ENCODE measurements at regions not wholly inside any gene's neighbourhood (a gene's known extent, or its start where the extent isn't known, plus 50 kb on each side); places are given as distances from the start of the nearest gene placed in this dataset.

DNA sequence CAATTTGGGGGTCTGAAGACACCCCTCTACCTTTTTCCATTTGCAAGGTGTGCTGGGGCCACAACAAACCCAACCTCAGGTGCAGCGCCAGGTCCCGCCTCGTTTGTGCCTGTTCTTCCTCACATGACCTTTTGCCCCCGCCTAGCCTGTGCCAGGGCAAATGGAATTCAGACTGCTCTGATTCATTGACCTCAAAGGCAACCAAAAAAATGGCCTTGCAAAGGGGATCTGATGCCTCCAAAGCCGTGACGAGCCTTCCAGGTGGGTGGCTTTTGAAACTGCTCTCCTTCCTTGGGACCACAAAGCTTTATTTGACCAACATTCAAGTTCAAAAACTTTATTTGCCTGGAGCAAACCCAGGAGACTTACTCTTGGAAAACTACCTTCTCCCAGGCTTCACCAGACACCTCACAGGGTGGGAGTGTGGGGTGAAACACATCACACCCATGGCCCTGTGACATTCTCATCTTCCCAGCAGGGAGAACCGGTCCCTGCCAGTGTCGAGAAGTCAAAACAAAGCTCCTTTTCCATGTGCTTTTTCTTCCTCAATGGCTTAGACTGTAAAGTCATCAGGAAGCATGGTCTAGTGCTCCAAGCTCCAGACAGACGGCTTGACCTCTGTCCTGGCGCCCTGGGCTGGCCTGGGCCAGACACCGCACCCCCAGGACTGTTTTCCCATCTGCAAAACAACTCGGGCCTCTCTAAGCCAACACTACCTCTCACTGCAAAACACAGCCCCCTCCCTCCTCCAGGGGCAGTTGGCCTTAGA is 103.9 kb upstream of the HES1 start:
- BruUV-seq (replicated peaks) = no TSS peak
- Mint-ChIP-seq H3K27me3 (ENCODE audit: unreplicated experiment) (no peaks in the 10 kb centered on the region), H3K9me3 (ENCODE audit: low read depth, unreplicated experiment) (no peaks in the 10 kb centered on the region), H3K4me3 (ENCODE audit: low read depth, unreplicated experiment) (no peak overlapping the region), H3K36me3 (ENCODE audit: insufficient read depth, unreplicated experiment) (no peaks in the 10 kb centered on the region), H3K4me1 (ENCODE audit: low read depth, unreplicated experiment) (peaks cover 49% of the 10 kb centered on the region), H3K27ac (ENCODE audit: unreplicated experiment) (no peak overlapping the region)
- no peak for TF ChIP-seq CTCF (IDR thresholded peaks at IDR 0.05; ENCODE audit: unreplicated experiment)
- intact Hi-C loops (cut with micrococcal nuclease; ENCODE audit: unreplicated experiment) = no loop called here
- CTCF ChIA-PET = interaction anchor here (0.8 kb wide), 1 partner anchor 18 kb away, joined by 3 read pairs; no protein-coding TSS in a partner anchor
- peak; percentile 36 for DNase-seq

- no peak overlapping the region for H3K4me3 Mint-ChIP-seq (ENCODE audit: low read depth, unreplicated experiment)
- intact Hi-C loops (cut with micrococcal nuclease; ENCODE audit: unreplicated experiment) = no loop called here
- H3K4me1 Mint-ChIP-seq (ENCODE audit: low read depth, unreplicated experiment) = peaks cover 49% of the 10 kb centered on the region
- H3K9me3 Mint-ChIP-seq (ENCODE audit: low read depth, unreplicated experiment) = no peaks in the 10 kb centered on the region
- H3K27ac Mint-ChIP-seq (ENCODE audit: unreplicated experiment) = no peak overlapping the region
- H3K36me3 Mint-ChIP-seq (ENCODE audit: insufficient read depth, unreplicated experiment) = no peaks in the 10 kb centered on the region
- DNase-seq = no peak
- BruUV-seq (replicated peaks) = no TSS peak
- TF ChIP-seq CTCF (IDR thresholded peaks at IDR 0.05; ENCODE audit: unreplicated experiment) = no peak
- H3K27me3 Mint-ChIP-seq (ENCODE audit: unreplicated experiment) = no peaks in the 10 kb centered on the region
- CTCF ChIA-PET = no interaction called here
These were observed 103.0 kb upstream of the HES1 start for GRCh38 chr3:194032828-194033435.

DNA sequence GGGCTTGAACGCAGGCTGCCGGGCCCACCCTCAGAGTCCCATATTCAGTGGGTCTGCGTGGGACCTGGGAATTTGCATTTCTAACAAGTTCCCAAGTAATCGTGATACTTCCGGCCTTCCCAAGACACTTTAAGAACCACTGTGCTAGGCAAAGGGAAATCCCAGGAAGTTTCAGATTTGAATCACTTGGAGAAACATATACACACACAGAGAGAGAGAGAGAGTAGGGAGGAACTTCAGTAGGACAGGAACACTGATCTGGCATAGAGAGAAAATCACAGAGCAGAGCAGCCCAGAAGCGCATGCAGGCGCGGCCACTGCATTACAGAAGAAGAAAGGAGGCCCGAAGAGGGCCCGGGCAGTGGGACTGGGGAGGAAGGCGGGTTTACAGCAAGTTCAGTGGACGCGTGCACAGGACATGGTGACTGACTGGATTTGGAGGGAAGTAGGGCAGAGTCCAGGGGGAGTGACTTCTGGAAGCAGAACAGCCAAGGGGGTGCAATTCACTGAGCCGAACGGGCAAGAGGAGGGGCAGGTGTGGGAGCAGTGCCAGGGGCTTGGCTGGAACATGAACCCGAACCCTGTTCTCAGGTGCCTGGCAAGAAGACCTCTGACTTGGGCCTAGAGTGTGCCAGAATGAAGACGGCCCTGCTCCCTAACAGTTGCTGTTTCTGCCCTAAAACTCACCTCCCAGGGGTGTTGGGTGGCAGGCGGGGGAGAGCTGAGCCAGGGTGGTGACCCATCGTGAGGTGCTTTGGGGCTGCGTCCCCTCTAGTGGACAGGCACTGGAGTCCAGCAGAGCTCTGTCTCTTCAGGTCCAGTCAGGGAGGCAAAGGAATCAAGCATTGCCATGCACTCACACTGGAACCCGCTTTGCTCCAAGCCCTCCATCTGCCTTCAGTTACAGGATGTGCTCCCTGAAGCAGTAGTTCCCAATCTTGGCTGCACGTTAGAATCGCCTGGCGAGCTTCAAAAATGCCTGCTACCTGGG is 101.3 kb upstream of the HES1 start:
- Mint-ChIP-seq H3K27me3 (ENCODE audit: unreplicated experiment) (no peaks in the 10 kb centered on the region), H3K4me1 (ENCODE audit: low read depth, unreplicated experiment) (peaks cover 47% of the 10 kb centered on the region), H3K27ac (ENCODE audit: unreplicated experiment) (peak overlapping the region; percentile 24), H3K36me3 (ENCODE audit: insufficient read depth, unreplicated experiment) (no peaks in the 10 kb centered on the region), H3K4me3 (ENCODE audit: low read depth, unreplicated experiment) (no peak overlapping the region), H3K9me3 (ENCODE audit: low read depth, unreplicated experiment) (no peaks in the 10 kb centered on the region)
- CTCF ChIA-PET = interaction anchor here (0.7 to 1.3 kb wide), 3 partner anchors 15 to 25 kb away, joined by 3 to 4 read pairs (median 3); no protein-coding TSS in a partner anchor
- no TSS peak for BruUV-seq (replicated peaks)
- DNase-seq = no peak
- intact Hi-C loops (cut with micrococcal nuclease; ENCODE audit: unreplicated experiment) = no loop called here
- no peak for TF ChIP-seq CTCF (IDR thresholded peaks at IDR 0.05; ENCODE audit: unreplicated experiment)

DNA sequence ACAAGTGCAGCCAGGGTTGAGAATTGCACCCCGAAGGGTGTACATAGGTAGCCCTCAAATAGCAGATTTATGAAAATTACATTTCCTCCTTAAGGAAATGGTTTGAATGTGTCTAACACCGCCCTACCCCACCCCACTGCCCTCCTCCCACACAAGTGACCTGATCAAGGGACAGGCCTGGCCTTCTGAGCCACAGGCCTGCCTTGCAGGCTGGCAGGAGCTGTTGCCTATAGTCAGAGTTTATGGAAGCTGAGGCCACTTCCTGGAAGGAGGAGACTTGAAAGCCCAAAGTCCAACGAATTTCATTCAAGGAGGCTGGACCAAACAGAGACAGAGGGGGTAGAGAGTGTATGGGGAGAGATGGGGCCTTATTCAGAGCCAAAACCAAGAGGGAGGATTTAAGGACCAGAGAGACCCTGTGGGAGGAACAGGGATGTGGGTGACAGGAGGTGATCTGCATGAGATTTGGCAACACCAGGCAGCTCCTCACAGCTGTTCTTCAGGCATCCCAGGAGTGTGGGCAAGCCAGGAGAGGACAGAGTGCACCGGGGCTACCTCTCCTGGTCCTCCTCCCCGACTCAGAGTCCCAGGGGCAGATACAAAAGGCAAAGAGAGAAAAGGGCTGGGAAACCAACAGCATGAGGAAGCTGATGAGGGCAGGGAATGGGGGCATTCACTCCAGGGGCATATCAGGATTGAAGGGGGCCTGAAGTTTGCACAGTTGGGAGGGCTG is 100.4 kb upstream of the HES1 start:
- CTCF ChIA-PET = interaction anchor here (0.6 to 1.3 kb wide), 4 partner anchors 14 to 241 kb away, joined by 3 read pairs; no protein-coding TSS in a partner anchor
- H3K27ac Mint-ChIP-seq (ENCODE audit: unreplicated experiment) = peak overlapping the region; percentile 3

More for the DNA sequence above, 100.4 kb upstream of the HES1 start:
- BruUV-seq (replicated peaks) = no TSS peak
- intact Hi-C loops (cut with micrococcal nuclease; ENCODE audit: unreplicated experiment) = no loop called here
- Mint-ChIP-seq H3K4me3 (ENCODE audit: low read depth, unreplicated experiment) (no peak overlapping the region), H3K27me3 (ENCODE audit: unreplicated experiment) (no peaks in the 10 kb centered on the region), H3K36me3 (ENCODE audit: insufficient read depth, unreplicated experiment) (no peaks in the 10 kb centered on the region), H3K4me1 (ENCODE audit: low read depth, unreplicated experiment) (peaks cover 38% of the 10 kb centered on the region), H3K9me3 (ENCODE audit: low read depth, unreplicated experiment) (no peaks in the 10 kb centered on the region)
- peak; percentile 48 for DNase-seq
- TF ChIP-seq CTCF (IDR thresholded peaks at IDR 0.05; ENCODE audit: unreplicated experiment) = no peak

Data from Calu3 (cell line).